ENCODE measurements at regions not wholly inside any gene's neighbourhood (a gene's known extent, or its start where the extent isn't known, plus 50 kb on each side); places are given as distances from the start of the nearest gene placed in this dataset.

GRCh38 chr1:157292809-157293564, 154.8 kb upstream of the ETV3 start:
- H3K4me3 Mint-ChIP-seq: no peak overlapping the region
- no peaks in the 10 kb centered on the region for H3K4me1 Mint-ChIP-seq
- ATAC-seq (no peak), DNase-seq (ENCODE audit: low spot score) (no peak)
- no peak overlapping the region for H3K27ac Mint-ChIP-seq
- CTCF ChIA-PET: no interaction called here
- TF ChIP-seq ZNF263 (CRISPR knock-in tag; IDR thresholded peaks at IDR 0.05; ENCODE audit: low read depth): no peak
- TF ChIP-seq FOXP1 (CRISPR knock-in tag; IDR thresholded peaks at IDR 0.05; ENCODE audit: borderline replicate concordance): no peak
- TF ChIP-seq CBFB (CRISPR knock-in tag; IDR thresholded peaks at IDR 0.05; ENCODE audit: low read depth): no peak
- TF ChIP-seq NR3C1 (CRISPR knock-in tag; conservative IDR thresholded peaks at IDR 0.05; ENCODE audit: low read depth): no peak
- TF ChIP-seq, protein P1, sequence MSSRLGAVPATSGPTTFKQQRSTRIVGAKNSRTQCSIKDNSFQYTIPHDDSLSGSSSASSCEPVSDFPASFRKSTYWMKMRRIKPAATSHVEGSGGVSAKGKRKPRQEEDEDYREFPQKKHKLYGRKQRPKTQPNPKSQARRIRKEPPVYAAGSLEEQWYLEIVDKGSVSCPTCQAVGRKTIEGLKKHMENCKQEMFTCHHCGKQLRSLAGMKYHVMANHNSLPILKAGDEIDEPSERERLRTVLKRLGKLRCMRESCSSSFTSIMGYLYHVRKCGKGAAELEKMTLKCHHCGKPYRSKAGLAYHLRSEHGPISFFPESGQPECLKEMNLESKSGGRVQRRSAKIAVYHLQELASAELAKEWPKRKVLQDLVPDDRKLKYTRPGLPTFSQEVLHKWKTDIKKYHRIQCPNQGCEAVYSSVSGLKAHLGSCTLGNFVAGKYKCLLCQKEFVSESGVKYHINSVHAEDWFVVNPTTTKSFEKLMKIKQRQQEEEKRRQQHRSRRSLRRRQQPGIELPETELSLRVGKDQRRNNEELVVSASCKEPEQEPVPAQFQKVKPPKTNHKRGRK (CRISPR knock-in tag; IDR thresholded peaks at IDR 0.05; ENCODE audit: borderline replicate concordance): no peak
- TF ChIP-seq FOXK1 (CRISPR knock-in tag; IDR thresholded peaks at IDR 0.05): no peak
- TF ChIP-seq JUN (CRISPR knock-in tag; IDR thresholded peaks at IDR 0.05): no peak
- TF ChIP-seq ESRRA (CRISPR knock-in tag; IDR thresholded peaks at IDR 0.05; ENCODE audit: borderline replicate concordance): no peak
- TF ChIP-seq NFE2L1 (CRISPR knock-in tag; IDR thresholded peaks at IDR 0.05): no peak
- POLR2A ChIA-PET: interaction anchor here (1.5 kb wide), 1 partner anchor 19 kb away, joined by 8 read pairs; no protein-coding TSS in a partner anchor
- H3K27me3 Mint-ChIP-seq (ENCODE audit: low read depth): peaks cover 10% of the 10 kb centered on the region
- H3K9me3 Mint-ChIP-seq: peaks cover 8% of the 10 kb centered on the region
- no peaks in the 10 kb centered on the region for H3K36me3 Mint-ChIP-seq

- Mint-ChIP-seq H3K4me3 (no peak overlapping the region), H3K36me3 (no peaks in the 10 kb centered on the region), H3K4me1 (no peaks in the 10 kb centered on the region), H3K9me3 (peaks cover 8% of the 10 kb centered on the region), H3K27ac (no peak overlapping the region), H3K27me3 (ENCODE audit: low read depth) (peaks cover 13% of the 10 kb centered on the region)
- TF ChIP-seq, protein P2, sequence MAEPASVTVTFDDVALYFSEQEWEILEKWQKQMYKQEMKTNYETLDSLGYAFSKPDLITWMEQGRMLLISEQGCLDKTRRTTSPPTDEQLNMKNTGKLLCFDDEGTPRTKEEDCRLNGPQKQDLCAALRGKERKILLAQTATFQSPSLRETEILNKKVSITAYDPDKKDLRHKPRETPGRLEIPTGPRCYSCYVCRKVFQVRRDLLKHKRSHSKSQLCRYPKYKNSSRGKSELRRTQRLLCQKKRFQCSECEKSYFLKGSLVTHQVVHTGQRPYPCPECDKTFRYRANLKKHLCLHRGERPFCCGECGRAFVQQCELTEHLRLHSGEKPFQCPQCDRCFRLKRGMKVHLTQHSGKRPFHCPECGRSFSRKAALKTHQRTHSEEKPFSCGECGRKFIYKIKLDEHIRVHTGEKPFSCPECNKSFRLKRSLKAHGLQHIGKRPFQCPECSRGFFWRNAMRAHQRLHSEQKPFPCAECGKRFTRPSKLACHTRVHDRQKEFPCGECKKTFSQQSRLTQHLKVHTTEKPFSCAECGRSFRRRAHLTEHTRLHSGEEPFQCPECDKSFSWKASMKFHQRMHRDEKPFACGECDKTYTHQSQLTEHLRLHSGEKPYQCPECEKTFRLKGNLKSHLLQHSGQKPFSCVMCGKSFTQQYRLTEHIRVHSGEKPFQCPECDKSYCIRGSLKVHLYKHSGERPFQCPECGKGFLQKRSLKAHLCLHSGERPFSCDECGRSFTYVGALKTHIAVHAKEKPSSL (CRISPR knock-in tag; conservative IDR thresholded peaks at IDR 0.05): no peak
- TF ChIP-seq PRDM15 (CRISPR knock-in tag; IDR thresholded peaks at IDR 0.05) (no peak), ATF1 (CRISPR knock-in tag; IDR thresholded peaks at IDR 0.05) (no peak), ZSCAN18 (CRISPR knock-in tag; IDR thresholded peaks at IDR 0.05) (no peak), FOXJ3 (CRISPR knock-in tag; IDR thresholded peaks at IDR 0.05; ENCODE audit: borderline replicate concordance) (no peak), RORB (CRISPR knock-in tag; IDR thresholded peaks at IDR 0.05) (no peak), GTF2I (CRISPR knock-in tag; conservative IDR thresholded peaks at IDR 0.05) (no peak), IRF2 (CRISPR knock-in tag; IDR thresholded peaks at IDR 0.05; ENCODE audit: borderline replicate concordance, low read depth) (no peak)
- TF ChIP-seq, protein P3, sequence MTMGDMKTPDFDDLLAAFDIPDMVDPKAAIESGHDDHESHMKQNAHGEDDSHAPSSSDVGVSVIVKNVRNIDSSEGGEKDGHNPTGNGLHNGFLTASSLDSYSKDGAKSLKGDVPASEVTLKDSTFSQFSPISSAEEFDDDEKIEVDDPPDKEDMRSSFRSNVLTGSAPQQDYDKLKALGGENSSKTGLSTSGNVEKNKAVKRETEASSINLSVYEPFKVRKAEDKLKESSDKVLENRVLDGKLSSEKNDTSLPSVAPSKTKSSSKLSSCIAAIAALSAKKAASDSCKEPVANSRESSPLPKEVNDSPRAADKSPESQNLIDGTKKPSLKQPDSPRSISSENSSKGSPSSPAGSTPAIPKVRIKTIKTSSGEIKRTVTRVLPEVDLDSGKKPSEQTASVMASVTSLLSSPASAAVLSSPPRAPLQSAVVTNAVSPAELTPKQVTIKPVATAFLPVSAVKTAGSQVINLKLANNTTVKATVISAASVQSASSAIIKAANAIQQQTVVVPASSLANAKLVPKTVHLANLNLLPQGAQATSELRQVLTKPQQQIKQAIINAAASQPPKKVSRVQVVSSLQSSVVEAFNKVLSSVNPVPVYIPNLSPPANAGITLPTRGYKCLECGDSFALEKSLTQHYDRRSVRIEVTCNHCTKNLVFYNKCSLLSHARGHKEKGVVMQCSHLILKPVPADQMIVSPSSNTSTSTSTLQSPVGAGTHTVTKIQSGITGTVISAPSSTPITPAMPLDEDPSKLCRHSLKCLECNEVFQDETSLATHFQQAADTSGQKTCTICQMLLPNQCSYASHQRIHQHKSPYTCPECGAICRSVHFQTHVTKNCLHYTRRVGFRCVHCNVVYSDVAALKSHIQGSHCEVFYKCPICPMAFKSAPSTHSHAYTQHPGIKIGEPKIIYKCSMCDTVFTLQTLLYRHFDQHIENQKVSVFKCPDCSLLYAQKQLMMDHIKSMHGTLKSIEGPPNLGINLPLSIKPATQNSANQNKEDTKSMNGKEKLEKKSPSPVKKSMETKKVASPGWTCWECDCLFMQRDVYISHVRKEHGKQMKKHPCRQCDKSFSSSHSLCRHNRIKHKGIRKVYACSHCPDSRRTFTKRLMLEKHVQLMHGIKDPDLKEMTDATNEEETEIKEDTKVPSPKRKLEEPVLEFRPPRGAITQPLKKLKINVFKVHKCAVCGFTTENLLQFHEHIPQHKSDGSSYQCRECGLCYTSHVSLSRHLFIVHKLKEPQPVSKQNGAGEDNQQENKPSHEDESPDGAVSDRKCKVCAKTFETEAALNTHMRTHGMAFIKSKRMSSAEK (CRISPR knock-in tag; IDR thresholded peaks at IDR 0.05; ENCODE audit: borderline replicate concordance): no peak
- ChIA-PET POLR2A (interaction anchor here (1.5 kb wide), 1 partner anchor 18 kb away, joined by 8 read pairs; no protein-coding TSS in a partner anchor), CTCF (no interaction called here)
- no peak for ATAC-seq
- no peak for DNase-seq (ENCODE audit: low spot score)
Observed at GRCh38 chr1:157292302-157292701, 154.1 kb upstream of the ETV3 start.

Data from WTC11 (cell line).